B cell (primary cell): ENCODE measurements at regions not wholly inside any gene's neighbourhood (a gene's known extent, or its start where the extent isn't known, plus 50 kb on each side); places are given as distances from the start of the nearest gene placed in this dataset.

ENCODE experiments used
- CTCF ChIP-seq: fragments of 200-600 bp; IDR thresholded peaks from one replicate; pipeline ENCODE4 v1.8.0; 2022; ENCODE audit warnings: antibody characterized with exemption, mild to moderate bottlenecking
- EZH2 ChIP-seq: IDR thresholded peaks from 2 replicates; pipeline ENCODE4 v1.6.1; 2012; ENCODE audit warnings: borderline replicate concordance, low read depth, mild to moderate bottlenecking, moderate library complexity, low read length; ENCODE audit not compliant: insufficient read depth, poor library complexity, severe bottlenecking

DNA sequence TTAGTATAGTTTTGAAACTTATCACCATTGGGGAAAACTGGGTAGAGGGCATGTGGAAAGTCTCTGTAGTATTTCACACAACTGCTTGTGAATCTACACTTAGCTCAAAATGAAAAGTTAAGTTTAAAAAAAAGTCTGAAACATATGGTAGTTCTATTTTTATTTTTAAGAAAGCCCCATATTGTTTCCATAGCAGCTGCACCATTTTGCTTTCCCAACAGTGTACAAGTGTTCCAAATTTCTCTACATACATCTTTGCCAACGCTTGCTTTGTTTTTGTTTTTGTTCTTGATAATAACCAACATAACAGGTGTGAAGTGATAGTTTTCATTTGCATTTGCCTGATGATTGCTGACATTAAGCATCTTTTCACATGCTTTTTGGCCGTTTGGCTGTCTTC lies 445.2 kb downstream of the FAM181B start:
- TF ChIP-seq CTCF (no peak), EZH2 (no peak)
